Keratinocyte (primary cell): ENCODE measurements at regions not wholly inside any gene's neighbourhood (a gene's known extent, or its start where the extent isn't known, plus 50 kb on each side); places are given as distances from the start of the nearest gene placed in this dataset.

Experiments
- EZH2 ChIP-seq: IDR thresholded peaks from one replicate; pipeline ENCODE4 v1.6.1; 2012; ENCODE audit warnings: inconsistent platforms, mild to moderate bottlenecking, low read length, moderate library complexity
- TF ChIP-seq, protein P1 (sequence below), 3 experiments: IDR thresholded peaks in 1 of 3; conservative IDR thresholded peaks in 1 of 3; optimal IDR thresholded peaks in 1 of 3; 2 replicates in 2 of 3; 3 replicates in 1 of 3; pipeline versions ENCODE3 to v1.5.1; 2011; ENCODE audit warnings: low read length in 3 of 3, mild to moderate bottlenecking in 3 of 3, moderate library complexity in 2 of 3, control low read depth in 1 of 3, inconsistent platforms in 1 of 3; ENCODE audit not compliant: insufficient read depth in 2 of 3; ENCODE audit errors: extremely low read depth in 1 of 3

DNA sequence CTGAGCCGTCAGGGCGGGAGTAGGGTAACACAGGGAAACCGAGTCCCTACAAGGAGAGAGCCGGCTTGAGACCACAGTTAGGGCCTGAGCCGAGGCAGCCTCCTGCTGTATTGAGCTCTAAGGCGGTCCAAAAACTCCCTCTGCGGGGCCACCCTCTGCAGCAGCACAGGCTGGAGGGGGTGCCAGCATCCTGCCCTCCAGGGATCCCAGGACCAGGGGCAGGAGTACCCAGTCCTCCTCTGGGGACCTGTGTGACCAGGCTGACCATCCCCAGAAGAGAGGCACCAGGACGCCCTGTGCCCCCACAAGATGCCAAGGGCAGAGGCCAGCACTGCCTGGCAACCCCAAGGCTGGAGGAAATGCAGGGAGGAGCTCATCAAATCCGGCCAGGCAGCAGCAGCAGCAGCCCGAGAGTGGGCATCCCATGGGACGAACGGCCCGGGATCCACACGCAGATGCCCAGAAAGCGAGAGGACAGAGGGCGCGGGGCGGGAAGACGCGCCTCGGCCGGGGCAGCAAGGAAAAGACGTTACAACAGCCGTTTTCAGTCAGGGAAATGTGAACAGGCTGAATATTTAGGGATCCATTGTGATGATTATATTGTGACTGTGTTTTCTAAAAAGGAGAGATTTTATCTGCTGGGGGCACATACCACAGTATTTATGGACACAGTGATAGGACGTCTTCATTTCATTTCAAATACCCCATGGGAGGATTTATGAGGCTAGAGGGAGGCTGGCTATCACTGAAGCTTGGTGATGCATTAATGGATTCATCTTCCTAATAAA lies 57.1 kb upstream of the COL18A1 start:
- TF ChIP-seq, protein P1, sequence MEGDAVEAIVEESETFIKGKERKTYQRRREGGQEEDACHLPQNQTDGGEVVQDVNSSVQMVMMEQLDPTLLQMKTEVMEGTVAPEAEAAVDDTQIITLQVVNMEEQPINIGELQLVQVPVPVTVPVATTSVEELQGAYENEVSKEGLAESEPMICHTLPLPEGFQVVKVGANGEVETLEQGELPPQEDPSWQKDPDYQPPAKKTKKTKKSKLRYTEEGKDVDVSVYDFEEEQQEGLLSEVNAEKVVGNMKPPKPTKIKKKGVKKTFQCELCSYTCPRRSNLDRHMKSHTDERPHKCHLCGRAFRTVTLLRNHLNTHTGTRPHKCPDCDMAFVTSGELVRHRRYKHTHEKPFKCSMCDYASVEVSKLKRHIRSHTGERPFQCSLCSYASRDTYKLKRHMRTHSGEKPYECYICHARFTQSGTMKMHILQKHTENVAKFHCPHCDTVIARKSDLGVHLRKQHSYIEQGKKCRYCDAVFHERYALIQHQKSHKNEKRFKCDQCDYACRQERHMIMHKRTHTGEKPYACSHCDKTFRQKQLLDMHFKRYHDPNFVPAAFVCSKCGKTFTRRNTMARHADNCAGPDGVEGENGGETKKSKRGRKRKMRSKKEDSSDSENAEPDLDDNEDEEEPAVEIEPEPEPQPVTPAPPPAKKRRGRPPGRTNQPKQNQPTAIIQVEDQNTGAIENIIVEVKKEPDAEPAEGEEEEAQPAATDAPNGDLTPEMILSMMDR (optimal IDR thresholded peaks at IDR 0.05 in 1 of 3, IDR thresholded peaks at IDR 0.05 in 1 of 3, conservative IDR thresholded peaks at IDR 0.05 in 1 of 3; ENCODE audit: extremely low read depth in 1 of 3, insufficient read depth in 2 of 3, low read length in 3 of 3): no peak
- TF ChIP-seq EZH2: no peak
